CD4-positive, alpha-beta T cell treated with Interleukin-6 for 4 hours (primary cell): ENCODE measurements at regions not wholly inside any gene's neighbourhood (a gene's known extent, or its start where the extent isn't known, plus 50 kb on each side); places are given as distances from the start of the nearest gene placed in this dataset.
A peak's percentile ranks its signal among the peaks of the same experiment; 100 is the strongest.

Experiments
- DNase-seq: peaks from one replicate; pipeline ENCODE4 v3.0.0-alpha.2; 2020; ENCODE audit warnings: mixed read lengths

DNA sequence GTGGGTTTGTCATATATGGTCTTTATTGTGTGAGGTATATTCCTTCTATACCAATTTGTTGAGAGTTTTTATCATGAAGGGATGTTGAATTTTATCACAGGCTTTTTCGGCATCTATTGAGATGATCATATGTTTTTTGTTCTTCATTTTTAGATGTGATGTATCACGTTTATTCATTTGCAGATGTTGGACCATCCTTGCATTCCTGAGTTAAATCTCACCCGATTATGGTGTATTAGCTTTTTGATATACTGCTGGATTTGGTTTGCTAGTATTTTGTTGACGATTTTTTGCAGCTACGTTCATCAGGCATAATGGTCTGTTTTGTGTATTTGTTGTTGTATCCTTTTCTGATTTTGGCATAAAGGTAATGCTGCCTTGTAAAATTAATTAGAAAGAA lies 311.0 kb downstream of the PTEN start:
- no peak for DNase-seq

DNA sequence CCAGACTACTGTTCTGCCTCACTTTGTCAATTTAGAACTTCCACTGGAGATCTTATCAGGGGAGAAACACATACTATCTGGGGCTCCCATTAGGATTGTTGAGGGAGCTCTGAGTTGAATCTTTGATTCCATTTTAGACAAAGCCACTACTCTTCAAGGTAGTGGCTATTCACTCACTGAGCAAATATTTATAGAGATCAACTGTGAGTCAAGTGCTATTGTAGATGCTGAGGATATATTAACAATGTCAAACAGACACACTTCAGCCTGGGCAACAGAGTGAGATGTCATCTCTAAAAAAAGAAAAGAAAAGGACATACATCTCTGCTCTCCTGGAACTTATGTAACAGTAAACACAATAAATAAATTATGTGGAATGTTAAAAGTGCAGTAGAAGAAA lies 315.3 kb downstream of the PTEN start:
- DNase-seq, result no peak

DNA sequence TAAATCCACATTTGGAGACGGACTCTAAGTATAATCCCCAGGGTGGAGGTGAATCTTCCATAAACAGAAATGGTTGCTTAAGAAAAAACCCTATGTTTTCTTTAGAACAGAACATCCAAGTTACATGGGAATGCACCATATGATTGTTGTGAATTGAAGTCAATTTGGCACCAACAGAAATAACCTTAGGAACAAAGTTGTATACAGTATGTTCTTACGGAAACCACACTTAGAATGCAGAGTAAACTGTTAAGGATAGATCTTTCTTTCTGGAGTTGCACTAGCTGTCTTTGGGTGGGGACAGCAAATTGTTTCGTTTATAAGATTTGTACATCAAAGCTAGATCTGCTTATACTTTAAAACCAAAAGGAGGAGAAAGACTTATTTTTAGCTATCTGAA lies 316.4 kb downstream of the PTEN start:
- no peak for DNase-seq

DNA sequence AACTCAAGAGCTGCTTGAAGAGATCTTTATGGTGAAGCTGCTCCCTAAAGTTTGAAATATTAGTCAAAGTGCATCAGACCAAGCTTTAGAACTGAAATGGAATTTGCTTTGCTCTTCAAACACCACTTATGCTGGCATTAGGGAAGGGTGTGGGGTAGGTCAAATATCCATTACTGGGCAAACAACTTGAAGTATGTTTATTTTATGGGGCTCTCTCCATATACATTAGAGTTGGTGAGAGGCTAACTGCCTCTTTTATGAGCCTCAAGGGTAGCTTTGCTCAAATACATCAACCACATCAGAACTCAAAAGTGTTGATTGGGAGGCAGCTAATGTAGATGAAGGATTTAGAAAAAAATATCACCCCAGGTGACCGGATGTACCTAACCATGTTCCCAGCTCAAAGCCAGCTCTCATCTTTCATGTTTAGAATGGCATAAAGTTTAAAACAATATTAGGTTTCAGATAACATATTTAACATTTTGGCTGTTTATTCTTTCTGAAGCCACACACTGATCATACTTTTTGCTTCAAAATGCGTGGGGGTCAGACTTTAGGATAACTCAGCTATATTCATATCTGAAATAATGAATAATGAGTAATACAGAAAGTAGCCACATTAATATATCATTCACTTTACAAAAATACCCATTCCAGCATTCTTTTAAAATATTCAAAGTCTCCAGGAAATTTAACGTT lies 318.6 kb downstream of the PTEN start:
- DNase-seq, result no peak

DNA sequence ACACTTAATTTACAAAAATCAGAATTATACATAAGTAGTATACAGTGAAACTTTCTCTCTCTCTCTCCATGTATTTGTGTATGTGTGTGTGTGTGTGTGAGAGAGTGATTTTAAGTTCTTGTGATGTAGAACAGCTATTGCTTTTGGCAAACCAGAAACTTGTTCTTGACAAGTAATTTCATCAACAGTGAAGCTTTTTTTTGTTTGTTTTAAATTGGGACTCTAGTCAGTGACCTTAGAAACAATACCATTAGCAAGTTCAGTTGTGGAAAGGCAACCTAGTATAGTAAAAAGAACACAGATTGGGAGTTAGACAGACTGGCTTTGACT lies 319.1 kb downstream of the PTEN start:
- DNase-seq, result no peak

DNA sequence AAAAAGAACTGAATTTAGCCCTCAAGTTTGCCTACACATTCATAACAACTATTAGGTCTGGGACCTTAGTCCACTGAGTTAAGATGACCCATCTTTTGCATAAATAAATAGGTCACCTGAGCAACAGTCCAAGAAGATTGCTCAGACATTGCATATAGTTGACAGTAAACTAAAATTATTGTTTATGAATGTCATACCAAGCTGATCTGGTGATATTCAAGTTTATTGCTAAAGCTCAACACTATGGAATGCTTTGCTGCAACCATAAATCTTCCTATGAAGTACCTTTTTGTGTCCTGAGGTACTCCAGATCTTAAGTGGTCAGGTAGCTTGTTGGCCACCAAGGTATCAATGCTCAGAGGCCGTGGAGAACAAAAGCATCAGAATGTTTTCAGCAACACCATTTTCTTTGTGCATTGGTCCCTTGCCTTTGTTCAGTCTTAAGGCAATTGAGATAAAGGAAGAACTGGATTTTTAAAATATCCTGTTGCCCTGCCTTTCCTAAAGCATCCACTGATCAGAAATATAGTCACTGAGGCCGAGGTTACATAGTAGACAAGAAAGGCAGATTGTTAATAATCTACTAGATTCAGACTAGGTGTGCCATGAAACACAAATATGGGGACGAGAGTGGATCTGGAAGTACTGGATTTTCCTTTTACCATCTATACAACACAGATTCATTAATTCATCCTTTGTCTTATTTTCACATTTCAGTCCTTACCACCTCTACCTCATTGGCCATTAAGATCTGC lies 321.3 kb downstream of the PTEN start:
- DNase-seq, result no peak

DNA sequence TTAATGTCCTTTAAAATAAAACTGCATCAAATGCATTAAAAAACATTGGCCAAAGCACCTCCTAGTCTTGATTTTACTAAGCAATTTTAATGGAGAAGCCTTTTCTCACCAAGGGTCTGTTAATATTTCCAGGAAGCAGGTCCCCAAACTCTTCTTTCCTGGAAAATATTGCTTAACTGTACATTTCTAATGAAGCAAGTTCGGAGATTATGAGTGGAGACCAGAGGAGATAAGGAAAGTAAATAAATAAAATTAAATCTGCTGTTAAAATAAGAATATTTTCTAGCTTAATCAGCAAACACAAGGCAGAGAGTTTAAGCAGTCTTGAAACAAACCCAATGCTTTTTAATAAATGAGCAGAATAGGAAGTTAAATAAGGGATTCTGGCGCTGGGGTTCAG lies 322.4 kb downstream of the PTEN start:
- no peak for DNase-seq

DNA sequence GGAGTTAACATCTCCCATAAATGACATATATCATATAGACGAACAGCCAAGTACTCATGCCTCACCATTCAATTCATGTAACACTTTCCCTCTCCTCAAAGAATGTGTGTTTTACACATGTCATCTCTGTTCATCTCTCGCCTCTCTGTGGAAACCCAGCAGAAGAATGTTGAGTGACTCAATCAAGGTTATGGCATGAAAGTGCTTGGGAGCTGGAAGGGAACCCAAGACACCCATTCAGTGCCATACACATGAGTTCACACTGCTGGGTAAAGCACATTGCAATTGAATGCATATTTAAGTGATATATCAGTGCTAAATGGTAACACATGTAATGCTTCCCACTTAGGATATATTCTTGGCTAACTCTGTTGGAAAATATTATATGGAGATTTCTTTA lies 322.9 kb downstream of the PTEN start:
- DNase-seq, result no peak

DNA sequence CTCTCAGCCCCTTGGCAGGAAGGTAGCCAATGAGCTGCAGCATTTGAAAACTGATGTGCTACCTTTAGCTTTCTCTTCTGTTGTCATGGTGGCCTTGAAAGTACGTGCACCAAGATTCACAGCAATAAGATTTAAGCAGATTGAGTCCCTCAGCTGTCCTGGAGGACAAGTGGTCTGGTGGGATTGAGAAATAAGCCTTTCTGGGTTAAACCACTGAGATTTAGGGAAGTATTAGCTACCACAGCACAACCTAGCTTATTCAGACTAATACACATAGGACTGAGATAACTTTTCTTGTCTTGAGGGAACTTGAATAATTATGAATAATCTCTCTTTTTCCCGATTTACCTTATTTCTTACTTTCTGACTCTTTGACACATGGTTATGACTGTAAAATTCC lies 324.0 kb downstream of the PTEN start:
- no peak for DNase-seq

DNA sequence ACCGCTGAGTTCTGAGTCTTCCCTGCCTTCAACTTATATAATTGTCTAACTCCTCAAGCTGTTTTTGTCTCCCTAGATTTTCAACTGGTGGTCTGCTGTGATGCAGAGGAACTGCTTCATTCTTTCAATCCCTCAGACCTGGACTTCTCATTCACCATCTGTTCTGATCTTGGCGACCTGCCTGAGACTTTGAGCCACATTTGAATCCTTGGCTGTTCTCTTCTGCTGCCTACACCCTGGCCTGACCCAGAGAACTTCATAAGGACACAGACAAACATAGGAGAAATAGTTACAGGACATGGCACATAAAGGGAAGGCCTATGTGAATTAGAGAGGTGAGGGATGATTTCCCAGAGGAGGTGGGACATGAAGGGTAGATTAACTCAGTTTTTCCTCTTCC lies 326.7 kb downstream of the PTEN start:
- DNase-seq, result no peak

DNA sequence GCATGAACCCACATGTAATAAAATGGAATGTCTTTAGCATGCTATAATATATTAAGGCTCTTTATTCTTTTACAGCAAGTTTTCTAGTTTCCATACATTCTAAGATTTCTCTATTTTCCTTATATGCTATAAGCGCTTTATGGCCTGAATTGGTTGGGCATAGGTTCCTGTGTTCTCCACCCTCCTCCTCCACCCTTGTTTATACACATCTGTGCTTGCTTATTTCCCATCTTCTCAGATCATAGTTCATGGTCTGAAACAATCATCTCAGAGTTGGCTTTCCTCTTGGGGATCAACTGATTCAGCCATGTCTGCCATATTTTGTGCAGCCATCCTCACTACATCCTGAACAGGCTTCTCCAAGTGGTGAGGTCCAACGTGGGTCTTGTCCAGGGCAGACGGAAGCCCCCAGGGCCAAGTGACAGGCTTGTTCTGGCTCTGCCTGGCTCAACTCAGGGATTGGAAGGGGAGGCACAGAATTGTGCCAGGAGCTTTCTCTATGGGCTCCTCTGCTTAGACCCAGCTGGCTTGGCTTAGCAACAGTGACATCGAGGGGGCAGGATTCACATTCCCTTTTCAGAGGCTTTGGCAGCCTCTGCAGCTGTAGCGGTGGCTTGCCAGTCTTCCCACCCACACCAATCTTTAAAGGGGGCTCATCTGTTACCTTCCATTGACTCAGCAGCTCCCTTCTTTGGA lies 327.3 kb downstream of the PTEN start:
- no peak for DNase-seq

DNA sequence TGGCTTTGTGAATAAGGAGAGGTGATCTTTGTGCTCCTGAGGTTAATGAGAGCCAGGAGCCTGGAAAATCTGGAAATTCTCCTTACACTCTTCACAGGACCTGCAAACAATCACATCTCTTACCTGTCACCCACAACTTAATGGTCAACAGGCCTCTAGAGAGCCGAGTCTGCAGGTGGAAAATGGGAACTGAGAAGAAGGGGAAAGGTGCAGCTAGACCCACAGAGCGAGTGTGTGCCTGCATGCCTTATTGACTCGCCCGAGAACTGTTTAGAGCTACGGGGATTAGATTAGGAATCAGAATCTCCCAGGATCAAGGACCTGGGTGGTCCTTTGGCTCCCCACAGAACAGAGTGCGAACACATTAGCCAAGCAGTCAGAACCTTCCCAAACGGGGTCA lies 329.6 kb downstream of the PTEN start:
- DNase-seq, result no peak

DNA sequence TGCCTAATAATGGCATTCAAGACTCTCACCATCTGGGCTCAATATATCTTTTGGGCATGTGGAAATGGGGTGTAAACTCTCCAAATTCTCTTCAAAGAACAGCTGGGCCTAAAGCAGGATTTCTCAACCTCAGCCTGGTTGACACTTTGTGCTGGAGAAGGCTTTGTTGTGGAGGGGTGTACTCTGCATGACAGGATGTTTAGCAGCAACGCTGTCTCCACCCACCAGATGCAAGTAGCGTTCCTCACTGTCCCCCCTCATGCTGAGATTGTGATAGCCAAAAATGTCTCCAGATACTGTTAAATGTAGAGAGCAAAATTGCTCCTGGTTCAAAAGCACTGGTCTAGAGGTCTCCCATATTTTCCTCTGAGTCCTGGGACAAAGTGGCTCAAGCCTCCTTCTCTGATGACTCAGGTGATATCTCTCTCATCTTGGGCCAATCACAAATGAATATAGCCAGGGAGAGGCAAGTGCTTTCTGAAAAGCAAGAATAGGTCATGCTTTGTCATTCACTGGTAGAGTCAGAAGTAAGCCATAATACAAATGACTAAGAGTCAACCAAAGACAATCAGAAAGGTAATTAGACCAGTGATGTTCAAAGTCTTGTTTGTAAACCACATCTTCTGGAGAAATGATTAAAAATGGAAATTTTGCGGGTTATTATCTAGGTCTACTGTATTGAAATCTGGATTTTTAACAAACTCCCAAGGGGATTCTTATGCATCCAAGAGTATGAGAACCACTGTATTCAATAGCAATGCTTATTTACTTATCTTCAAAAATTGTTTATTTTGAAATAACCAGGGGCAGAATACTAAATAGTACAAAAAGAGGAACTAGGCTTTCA lies 330.8 kb downstream of the PTEN start:
- peak; percentile 64 for DNase-seq

DNA sequence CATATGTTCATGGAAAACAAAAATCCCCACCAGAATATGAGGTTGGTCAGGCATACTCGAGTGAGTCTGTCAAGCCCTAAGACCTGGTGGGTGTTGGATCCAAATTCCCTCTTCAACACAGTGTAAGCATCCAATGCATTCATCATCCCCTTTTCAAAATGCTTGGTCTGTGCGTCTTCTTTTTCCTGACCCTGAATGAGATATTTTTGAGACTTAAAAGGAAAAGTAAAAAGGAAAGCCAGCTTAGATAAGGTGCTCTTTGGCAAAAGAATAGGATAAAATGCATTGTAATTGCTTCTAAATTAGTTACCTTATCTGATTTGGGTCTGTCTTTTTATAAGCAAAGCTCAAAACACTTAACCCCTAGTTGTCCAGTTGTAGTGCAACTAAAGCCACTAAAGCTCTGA lies 331.5 kb downstream of the PTEN start:
- no peak for DNase-seq

DNA sequence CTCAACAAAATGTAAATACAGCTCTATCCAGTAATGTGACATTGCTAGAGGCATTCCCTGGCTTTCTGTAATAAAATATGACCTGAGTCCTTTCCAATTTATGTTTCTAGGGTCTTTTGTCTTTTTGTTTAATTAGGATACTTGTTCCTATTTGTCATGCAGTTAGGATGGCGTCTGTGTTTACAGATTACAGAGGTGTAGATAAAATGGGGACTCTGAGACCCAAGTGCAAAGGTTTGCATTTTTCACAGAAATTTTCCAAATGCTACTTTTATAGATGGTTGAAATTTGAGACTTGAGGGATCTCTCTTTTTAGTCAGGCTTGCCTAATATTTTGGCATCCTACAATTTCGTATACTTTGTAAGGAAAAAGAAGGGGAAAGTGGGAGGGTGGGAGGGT lies 332.4 kb downstream of the PTEN start:
- no peak for DNase-seq

DNA sequence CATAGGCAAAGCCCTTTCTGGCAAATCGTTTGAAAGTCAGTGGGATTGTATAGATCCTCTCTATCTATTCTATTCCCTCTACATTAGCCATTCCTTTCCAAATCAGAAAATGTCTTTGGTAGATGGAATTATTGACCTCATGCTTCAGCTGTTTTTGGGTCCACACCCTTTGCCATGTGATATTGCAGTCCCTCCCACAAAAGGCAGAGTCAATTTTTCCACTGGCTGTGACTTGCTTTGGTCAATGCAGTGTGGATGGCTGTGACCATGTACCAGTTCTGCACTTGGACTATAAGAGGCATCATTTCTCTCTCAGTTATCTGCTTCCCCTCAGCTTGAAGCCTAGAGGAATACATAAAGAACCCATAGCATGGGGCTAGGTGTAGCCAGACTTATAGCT lies 332.9 kb downstream of the PTEN start:
- DNase-seq, result no peak

DNA sequence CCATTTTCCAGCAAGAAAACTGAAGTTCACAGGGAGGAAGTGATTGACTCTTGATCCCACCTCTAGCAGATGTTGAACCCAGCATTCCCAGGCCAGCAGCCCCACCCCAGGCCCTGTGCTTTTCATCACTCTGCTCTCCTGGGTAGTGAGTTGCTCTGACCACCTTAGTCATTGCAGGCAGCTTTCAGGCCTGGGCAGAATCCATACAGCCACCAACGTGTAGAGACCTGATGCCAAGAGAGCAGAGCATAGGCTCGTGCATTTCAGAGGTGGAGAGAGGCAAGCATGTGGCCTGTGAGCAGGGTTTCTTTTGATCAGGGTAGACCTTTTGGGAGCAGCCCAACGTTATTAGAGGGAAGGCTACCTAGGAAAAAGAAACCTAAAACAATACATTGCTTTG lies 334.6 kb downstream of the PTEN start:
- DNase-seq, result no peak

DNA sequence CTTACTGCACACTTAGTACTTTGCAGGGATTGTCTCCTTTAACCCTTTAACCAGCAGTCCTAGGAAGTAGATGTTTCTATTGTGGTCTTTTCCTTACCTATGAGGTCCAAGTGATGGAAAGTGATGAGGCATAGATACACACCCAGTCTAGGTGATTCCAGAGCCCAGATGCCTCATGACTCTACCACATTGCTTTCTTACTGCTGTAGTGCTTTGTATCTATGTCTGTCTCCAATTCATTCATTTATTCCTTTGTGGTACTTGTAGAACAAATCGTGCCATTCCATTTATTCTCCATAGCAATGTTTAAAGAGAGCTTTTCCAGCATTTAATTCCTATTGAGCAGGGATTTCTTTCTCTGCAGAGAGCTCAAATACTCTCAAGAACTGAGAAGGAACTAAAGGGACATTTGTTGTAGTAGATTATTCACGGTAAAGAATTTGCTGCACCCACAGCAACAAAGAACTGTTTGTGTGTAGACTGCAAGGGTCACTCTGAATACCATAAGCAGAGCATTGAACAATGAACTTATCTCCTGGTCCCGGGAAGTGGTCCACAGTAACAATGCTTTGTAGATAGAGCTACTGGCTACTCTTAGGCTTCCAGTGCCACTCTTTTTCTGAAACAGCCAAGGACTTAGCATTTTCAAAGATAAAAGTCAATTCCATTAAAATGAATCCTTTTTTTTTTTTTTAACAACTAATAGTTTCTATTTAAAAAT lies 337.0 kb downstream of the PTEN start:
- DNase-seq, result no peak

DNA sequence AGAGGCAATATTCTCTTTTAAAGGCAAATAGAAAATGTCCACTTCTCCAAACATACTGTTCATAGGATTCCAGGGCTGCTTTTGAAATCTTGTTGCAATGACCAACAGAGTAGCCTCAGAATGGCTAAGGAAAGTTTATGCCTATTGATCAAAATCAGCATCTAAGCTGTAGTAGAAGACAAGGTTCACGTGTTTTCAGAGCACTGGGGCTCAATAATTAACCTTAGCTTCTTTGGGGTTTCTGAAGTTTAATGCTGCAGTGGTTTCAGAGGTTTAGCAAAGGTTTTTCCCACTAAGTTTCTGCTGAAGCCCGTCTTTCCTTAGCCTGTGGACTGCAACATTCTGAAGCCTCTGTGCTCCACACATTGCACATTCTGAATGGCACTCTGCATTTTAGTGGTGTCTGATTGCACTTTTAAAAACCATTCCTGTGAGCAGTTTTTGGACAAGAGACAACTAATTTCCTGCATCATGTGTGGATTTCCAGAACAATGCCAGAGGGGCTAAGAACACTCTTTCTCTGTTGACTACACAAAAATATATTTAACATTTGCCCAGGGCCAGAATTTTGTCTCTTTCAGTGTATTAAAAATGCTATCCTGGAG lies 342.5 kb downstream of the PTEN start:
- DNase-seq, result no peak

DNA sequence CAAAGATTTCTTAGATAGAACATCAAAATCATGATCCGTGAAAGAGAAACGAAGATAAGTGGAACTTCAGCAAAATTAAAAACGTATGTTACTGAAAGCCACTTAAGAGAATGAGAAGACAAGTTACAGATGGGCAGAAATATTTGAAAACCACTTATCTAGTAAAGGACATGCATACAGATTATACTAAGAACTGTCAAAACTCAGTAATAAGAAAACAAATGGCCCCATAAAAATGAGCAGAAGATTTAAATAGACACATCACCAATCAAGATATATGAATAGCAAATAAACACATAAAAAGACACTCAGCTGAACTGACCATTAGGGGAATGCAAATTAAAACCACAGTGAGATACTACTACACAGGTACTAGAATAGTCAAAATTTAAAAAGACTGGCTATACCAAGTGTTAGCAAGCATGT lies 343.7 kb downstream of the PTEN start:
- DNase-seq, result no peak

DNA sequence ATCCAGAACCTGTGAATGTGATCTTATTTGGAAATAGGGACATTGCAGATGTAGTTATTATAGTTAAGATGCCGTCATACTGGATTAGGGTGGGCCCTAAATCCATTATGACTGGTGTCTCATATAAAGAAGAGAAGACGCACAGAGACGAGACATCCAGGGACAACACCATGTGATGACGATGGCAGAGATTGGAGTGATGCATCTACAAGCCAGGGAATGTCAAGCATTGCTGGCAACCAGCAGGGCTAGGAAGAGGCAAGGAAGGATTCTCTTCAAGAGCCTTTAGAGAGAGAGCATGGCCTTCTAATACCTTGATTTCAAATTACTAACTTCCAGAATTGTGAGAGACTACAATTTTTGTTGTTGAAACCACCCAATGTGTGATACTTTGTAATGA lies 345.8 kb downstream of the PTEN start:
- no peak for DNase-seq
